Nephron progenitor cell (in vitro differentiated cells): ENCODE measurements at regions not wholly inside any gene's neighbourhood (a gene's known extent, or its start where the extent isn't known, plus 50 kb on each side); places are given as distances from the start of the nearest gene placed in this dataset.

Source experiments
- DNase-seq: peaks from one replicate; pipeline ENCODE4 v3.0.0; 2021
- H3K27ac Mint-ChIP-seq: 2 replicates; pipeline ENCODE4 v1.8.0; 2021; ENCODE audit warnings: mild to moderate bottlenecking, moderate library complexity, mixed read lengths
- H3K27me3 Mint-ChIP-seq: 2 replicates; pipeline ENCODE4 v1.8.0; 2021; ENCODE audit warnings: mild to moderate bottlenecking, low read depth, mixed read lengths; ENCODE audit not compliant: poor library complexity
- H3K36me3 Mint-ChIP-seq: 2 replicates; pipeline ENCODE4 v1.8.0; 2021; ENCODE audit warnings: low read depth, mixed read lengths
- H3K4me1 Mint-ChIP-seq: 2 replicates; pipeline ENCODE4 v1.8.0; 2021; ENCODE audit warnings: mixed read lengths
- H3K4me3 Mint-ChIP-seq: 2 replicates; pipeline ENCODE4 v1.8.0; 2021; ENCODE audit warnings: mild to moderate bottlenecking, moderate library complexity, mixed read lengths
- H3K9me3 Mint-ChIP-seq: 2 replicates; pipeline ENCODE4 v1.8.0; 2021; ENCODE audit warnings: mild to moderate bottlenecking, moderate library complexity, mixed read lengths
- TF ChIP-seq, protein P1 (sequence below): fragments of 200-600 bp; sonication (generic); IDR thresholded peaks from 2 replicates; pipeline ENCODE4 v1.5.0; 2021; ENCODE audit warnings: antibody characterized with exemption

DNA sequence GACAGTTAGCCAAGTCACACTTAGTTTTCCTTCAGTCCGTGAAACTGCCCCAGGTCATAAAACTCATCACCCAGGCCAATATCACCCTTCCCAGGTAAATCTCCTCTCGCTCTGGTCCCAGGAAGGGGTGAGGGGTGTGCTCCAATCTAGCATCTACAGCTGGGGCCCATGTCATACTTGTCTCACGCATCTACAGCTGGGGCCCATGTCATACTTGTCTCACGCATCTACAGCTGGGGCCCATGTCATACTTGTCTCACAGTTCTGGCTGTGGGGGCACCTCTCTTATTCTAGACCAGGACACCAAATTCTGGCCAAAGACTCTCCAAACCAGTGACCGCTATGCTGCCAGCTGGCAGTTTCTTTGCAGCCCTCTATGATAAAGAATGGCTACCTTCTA is 123.3 kb upstream of the DLGAP1 start:
- peaks cover 13% of the 10 kb centered on the region for H3K36me3 Mint-ChIP-seq
- no peaks in the 10 kb centered on the region for H3K27me3 Mint-ChIP-seq
- no peak overlapping the region for H3K27ac Mint-ChIP-seq
- peaks cover 53% of the 10 kb centered on the region for H3K9me3 Mint-ChIP-seq
- TF ChIP-seq, protein P1, sequence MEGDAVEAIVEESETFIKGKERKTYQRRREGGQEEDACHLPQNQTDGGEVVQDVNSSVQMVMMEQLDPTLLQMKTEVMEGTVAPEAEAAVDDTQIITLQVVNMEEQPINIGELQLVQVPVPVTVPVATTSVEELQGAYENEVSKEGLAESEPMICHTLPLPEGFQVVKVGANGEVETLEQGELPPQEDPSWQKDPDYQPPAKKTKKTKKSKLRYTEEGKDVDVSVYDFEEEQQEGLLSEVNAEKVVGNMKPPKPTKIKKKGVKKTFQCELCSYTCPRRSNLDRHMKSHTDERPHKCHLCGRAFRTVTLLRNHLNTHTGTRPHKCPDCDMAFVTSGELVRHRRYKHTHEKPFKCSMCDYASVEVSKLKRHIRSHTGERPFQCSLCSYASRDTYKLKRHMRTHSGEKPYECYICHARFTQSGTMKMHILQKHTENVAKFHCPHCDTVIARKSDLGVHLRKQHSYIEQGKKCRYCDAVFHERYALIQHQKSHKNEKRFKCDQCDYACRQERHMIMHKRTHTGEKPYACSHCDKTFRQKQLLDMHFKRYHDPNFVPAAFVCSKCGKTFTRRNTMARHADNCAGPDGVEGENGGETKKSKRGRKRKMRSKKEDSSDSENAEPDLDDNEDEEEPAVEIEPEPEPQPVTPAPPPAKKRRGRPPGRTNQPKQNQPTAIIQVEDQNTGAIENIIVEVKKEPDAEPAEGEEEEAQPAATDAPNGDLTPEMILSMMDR, result no peak
- H3K4me3 Mint-ChIP-seq, result no peak overlapping the region
- DNase-seq, result no peak
- no peaks in the 10 kb centered on the region for H3K4me1 Mint-ChIP-seq

- Mint-ChIP-seq H3K27me3 (no peaks in the 10 kb centered on the region), H3K27ac (no peak overlapping the region), H3K4me1 (no peaks in the 10 kb centered on the region), H3K36me3 (peaks cover 13% of the 10 kb centered on the region), H3K4me3 (no peak overlapping the region), H3K9me3 (peaks cover 58% of the 10 kb centered on the region)
- DNase-seq, result no peak
- TF ChIP-seq, protein P1, result no peak
Measured at GRCh38 chr18:4573735-4574134, 118.6 kb upstream of the DLGAP1 start.

GRCh38 chr18:4557502-4557901 is 102.4 kb upstream of the DLGAP1 start:
- no peaks in the 10 kb centered on the region for H3K36me3 Mint-ChIP-seq
- no peak overlapping the region for H3K27ac Mint-ChIP-seq
- H3K9me3 Mint-ChIP-seq, result peaks cover 6% of the 10 kb centered on the region
- no peaks in the 10 kb centered on the region for H3K4me1 Mint-ChIP-seq
- DNase-seq, result no peak
- TF ChIP-seq, protein P1, result no peak
- H3K4me3 Mint-ChIP-seq, result no peak overlapping the region
- H3K27me3 Mint-ChIP-seq, result no peaks in the 10 kb centered on the region

GRCh38 chr18:4551001-4551360 is 95.9 kb upstream of the DLGAP1 start:
- Mint-ChIP-seq H3K4me1 (no peaks in the 10 kb centered on the region), H3K36me3 (no peaks in the 10 kb centered on the region), H3K27ac (no peak overlapping the region), H3K4me3 (no peak overlapping the region), H3K9me3 (no peaks in the 10 kb centered on the region), H3K27me3 (no peaks in the 10 kb centered on the region)
- TF ChIP-seq, protein P1, result no peak
- DNase-seq, result no peak

DNA sequence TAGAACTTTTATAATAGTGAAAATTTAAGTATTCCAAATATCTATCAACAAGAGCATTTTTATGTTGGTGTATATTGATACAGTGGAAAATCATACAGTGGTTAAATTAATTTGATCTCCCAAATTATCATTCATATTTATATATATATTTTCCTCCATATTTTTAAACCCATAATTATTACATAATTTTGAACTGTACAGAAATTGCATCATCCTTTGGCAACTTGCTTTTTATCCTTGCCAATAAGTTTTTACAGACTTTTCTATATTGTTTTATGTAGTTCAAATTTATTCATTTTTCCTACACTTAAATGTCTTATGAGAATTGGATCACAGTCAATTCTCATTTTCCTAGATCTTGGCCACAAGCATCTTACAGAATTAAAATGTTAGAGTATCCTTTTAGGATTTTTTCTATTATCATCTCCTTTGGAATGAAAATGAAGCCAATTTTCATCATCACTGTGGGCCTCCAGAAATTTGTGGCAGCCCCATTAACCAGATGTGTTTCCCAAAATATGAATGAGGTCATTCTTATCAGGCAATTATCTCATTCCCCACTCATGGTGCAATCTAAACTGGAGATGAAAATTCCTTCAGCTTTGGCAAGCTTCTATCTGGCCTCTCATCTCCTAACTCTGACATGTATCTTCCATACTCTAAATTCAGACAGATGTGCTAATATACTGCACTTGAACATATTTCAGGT is 94.2 kb upstream of the DLGAP1 start:
- H3K27me3 Mint-ChIP-seq, result no peaks in the 10 kb centered on the region
- TF ChIP-seq, protein P1, result no peak

DNA sequence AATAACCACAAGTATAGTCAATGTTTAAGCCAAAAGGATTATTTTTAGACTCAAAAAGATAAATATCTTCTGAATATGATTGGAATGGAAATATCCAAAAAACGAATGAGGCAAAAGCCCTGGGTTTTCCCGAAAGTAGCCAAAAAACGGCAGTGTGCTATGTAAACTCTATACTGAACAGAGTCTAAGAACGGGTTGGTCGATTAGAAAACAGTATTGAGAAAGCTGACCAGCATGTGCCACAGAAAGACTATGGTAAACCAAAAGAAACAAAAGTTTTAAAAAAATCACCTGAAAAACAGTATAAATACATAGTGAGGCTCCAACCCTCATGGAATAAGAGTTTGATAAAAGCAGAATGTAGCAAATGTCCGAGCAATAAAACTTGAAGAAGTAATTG is 92.0 kb upstream of the DLGAP1 start:
- Mint-ChIP-seq H3K4me1 (no peaks in the 10 kb centered on the region), H3K27ac (no peak overlapping the region), H3K36me3 (no peaks in the 10 kb centered on the region), H3K4me3 (no peak overlapping the region), H3K9me3 (no peaks in the 10 kb centered on the region), H3K27me3 (no peaks in the 10 kb centered on the region)
- DNase-seq, result no peak
- TF ChIP-seq, protein P1, result no peak

More for the DNA sequence above, 94.2 kb upstream of the DLGAP1 start:
- H3K4me1 Mint-ChIP-seq, result no peaks in the 10 kb centered on the region
- no peaks in the 10 kb centered on the region for H3K9me3 Mint-ChIP-seq
- no peak for DNase-seq
- no peak overlapping the region for H3K27ac Mint-ChIP-seq
- H3K4me3 Mint-ChIP-seq, result no peak overlapping the region
- no peaks in the 10 kb centered on the region for H3K36me3 Mint-ChIP-seq
